Esophagus muscularis mucosa (tissue), 4 donors: ENCODE measurements at regions not wholly inside any gene's neighbourhood (a gene's known extent, or its start where the extent isn't known, plus 50 kb on each side); places are given as distances from the start of the nearest gene placed in this dataset.

Experiments used
- CTCF ChIP-seq, 3 experiments: fragments of 200-600 bp in 2 of 3; fragments of 450-650 bp in 1 of 3; sonication (generic) in 2 of 3; IDR thresholded peaks; one replicate each; pipeline ENCODE4 v1.5.1; 2017 to 2019; ENCODE audit warnings: antibody characterized with exemption in 3 of 3, mild to moderate bottlenecking in 2 of 3, moderate library complexity in 1 of 3
- EP300 ChIP-seq: sonication (generic); formaldehyde crosslinking; IDR thresholded peaks from one replicate; pipeline ENCODE4 v1.6.1; 2017; ENCODE audit warnings: antibody characterized with exemption
- POLR2A ChIP-seq: fragments of 450-650 bp; IDR thresholded peaks from one replicate; pipeline ENCODE4 v1.6.1; 2017; ENCODE audit warnings: antibody characterized with exemption, moderate library complexity, mild to moderate bottlenecking, low read depth
- POLR2AphosphoS5 ChIP-seq, 2 donors: sonication (generic); formaldehyde crosslinking; IDR thresholded peaks; one replicate each; pipeline ENCODE4 v1.6.1; 2017; ENCODE audit warnings: antibody characterized with exemption in 2 of 2

- no peak for TF ChIP-seq POLR2A
- no peak for TF ChIP-seq CTCF (IDR thresholded peaks at IDR 0.05)
- TF ChIP-seq EP300: no peak
- TF ChIP-seq POLR2AphosphoS5 (IDR thresholded peaks at IDR 0.05): no peak
These were observed 648.8 kb downstream of the ARL4A start for GRCh38 chr7:13336227-13336626.
